ENCODE measurements at regions not wholly inside any gene's neighbourhood (a gene's known extent, or its start where the extent isn't known, plus 50 kb on each side); places are given as distances from the start of the nearest gene placed in this dataset.
"Not testable (repeated sequence)": the region's sequence is repeated elsewhere in the genome, so short reads cannot be mapped to it uniquely, and the experiment has no call there.

GRCh38 chr7:121618182-121618581, 222.1 kb upstream of the FAM3C start:
- DNase-seq: no peak

GRCh38 chr7:121610243-121610642, 214.1 kb upstream of the FAM3C start:
- no peak for DNase-seq

- DNase-seq: no peak
Observed at GRCh38 chr7:121609208-121609607, 213.1 kb upstream of the FAM3C start.

GRCh38 chr7:121608785-121609184, 212.7 kb upstream of the FAM3C start:
- no peak for DNase-seq

- DNase-seq: not testable (repeated sequence)
Observed at GRCh38 chr7:121608183-121608582, 212.1 kb upstream of the FAM3C start.

GRCh38 chr7:121605317-121605680, 209.2 kb upstream of the FAM3C start:
- DNase-seq: no peak

- DNase-seq: no peak
Observed at GRCh38 chr7:121604627-121605316, 208.7 kb upstream of the FAM3C start.

- DNase-seq: no peak
Observed at GRCh38 chr7:121603886-121604285, 207.8 kb upstream of the FAM3C start.

- no peak for DNase-seq
Observed at GRCh38 chr7:121599887-121600286, 203.8 kb upstream of the FAM3C start.

- no peak for DNase-seq
Observed at GRCh38 chr7:121595758-121596696, 199.9 kb upstream of the FAM3C start.

- no peak for DNase-seq
Observed at GRCh38 chr7:121591926-121592325, 195.8 kb upstream of the FAM3C start.

- DNase-seq: no peak
Observed at GRCh38 chr7:121587435-121587834, 191.3 kb upstream of the FAM3C start.

GRCh38 chr7:121582258-121582657, 186.2 kb upstream of the FAM3C start:
- no peak for DNase-seq

GRCh38 chr7:121579639-121580038, 183.5 kb upstream of the FAM3C start:
- DNase-seq: no peak

GRCh38 chr7:121578669-121579068, 182.6 kb upstream of the FAM3C start:
- DNase-seq: no peak

GRCh38 chr7:121576148-121576917, 180.2 kb upstream of the FAM3C start:
- DNase-seq: no peak

GRCh38 chr7:121575194-121575765, 179.2 kb upstream of the FAM3C start:
- no peak for DNase-seq

GRCh38 chr7:121574109-121574508, 178.0 kb upstream of the FAM3C start:
- DNase-seq: no peak

GRCh38 chr7:121572615-121573014, 176.5 kb upstream of the FAM3C start:
- DNase-seq: no peak

- no peak for DNase-seq
Observed at GRCh38 chr7:121570365-121570764, 174.3 kb upstream of the FAM3C start.

- no peak for DNase-seq
Observed at GRCh38 chr7:121563177-121563576, 167.1 kb upstream of the FAM3C start.

- DNase-seq: no peak
Observed at GRCh38 chr7:121562259-121562658, 166.2 kb upstream of the FAM3C start.

- no peak for DNase-seq
Observed at GRCh38 chr7:121561717-121562116, 165.6 kb upstream of the FAM3C start.

Measured in suppressor macrophage treated with lipopolysaccharide for 1 hour (primary cell).